ENCODE measurements at regions not wholly inside any gene's neighbourhood (a gene's known extent, or its start where the extent isn't known, plus 50 kb on each side); places are given as distances from the start of the nearest gene placed in this dataset.
"Not testable (repeated sequence)": the region's sequence is repeated elsewhere in the genome, so short reads cannot be mapped to it uniquely, and the experiment has no call there.

- DNase-seq (ENCODE audit: low spot score): no peak
Measured at GRCh38 chr15:81939604-81940440, 106.0 kb downstream of the MEX3B start.

- DNase-seq (ENCODE audit: low spot score): no peak
Measured at GRCh38 chr15:81937189-81937588, 108.6 kb downstream of the MEX3B start.

GRCh38 chr15:81930582-81931369 lies 115.0 kb downstream of the MEX3B start:
- no peak for DNase-seq (ENCODE audit: low spot score)

GRCh38 chr15:81929557-81929956 lies 116.3 kb downstream of the MEX3B start:
- DNase-seq (ENCODE audit: low spot score): no peak

- no peak for DNase-seq (ENCODE audit: low spot score)
Measured at GRCh38 chr15:81926981-81927380, 118.8 kb downstream of the MEX3B start.

- no peak for DNase-seq (ENCODE audit: low spot score)
Measured at GRCh38 chr15:81924729-81925128, 121.1 kb downstream of the MEX3B start.

- DNase-seq (ENCODE audit: low spot score): no peak
Measured at GRCh38 chr15:81923561-81924350, 122.1 kb downstream of the MEX3B start.

- DNase-seq (ENCODE audit: low spot score): no peak
Measured at GRCh38 chr15:81922143-81922542, 123.7 kb downstream of the MEX3B start.

- no peak for DNase-seq (ENCODE audit: low spot score)
Measured at GRCh38 chr15:81921163-81921562, 124.7 kb downstream of the MEX3B start.

- not testable (repeated sequence) for DNase-seq (ENCODE audit: low spot score)
Measured at GRCh38 chr15:81918767-81919166, 127.1 kb downstream of the MEX3B start.

GRCh38 chr15:81916451-81916850 lies 129.4 kb downstream of the MEX3B start:
- no peak for DNase-seq (ENCODE audit: low spot score)

GRCh38 chr15:81915990-81916389 lies 129.8 kb downstream of the MEX3B start:
- no peak for DNase-seq (ENCODE audit: low spot score)

- DNase-seq (ENCODE audit: low spot score): no peak
Measured at GRCh38 chr15:81914734-81915256, 131.0 kb downstream of the MEX3B start.

GRCh38 chr15:81914333-81914732 lies 131.5 kb downstream of the MEX3B start:
- DNase-seq (ENCODE audit: low spot score): no peak

GRCh38 chr15:81911022-81911971 lies 134.5 kb downstream of the MEX3B start:
- DNase-seq (ENCODE audit: low spot score): no peak

GRCh38 chr15:81910355-81911021 lies 135.3 kb downstream of the MEX3B start:
- no peak for DNase-seq (ENCODE audit: low spot score)

- no peak for DNase-seq (ENCODE audit: low spot score)
Measured at GRCh38 chr15:81909011-81909358, 136.8 kb downstream of the MEX3B start.

GRCh38 chr15:81908111-81908510 lies 137.7 kb downstream of the MEX3B start:
- no peak for DNase-seq (ENCODE audit: low spot score)

- no peak for DNase-seq (ENCODE audit: low spot score)
Measured at GRCh38 chr15:81907521-81907920, 138.3 kb downstream of the MEX3B start.

- no peak for DNase-seq (ENCODE audit: low spot score)
Measured at GRCh38 chr15:81905889-81906288, 139.9 kb downstream of the MEX3B start.

- DNase-seq (ENCODE audit: low spot score): no peak
Measured at GRCh38 chr15:81901319-81901718, 144.5 kb downstream of the MEX3B start.

Measured in CD4-positive, alpha-beta T cell treated with Interleukin-15 for 4 hours (primary cell).